GM21528 (cell line): ENCODE measurements at regions not wholly inside any gene's neighbourhood (a gene's known extent, or its start where the extent isn't known, plus 50 kb on each side); places are given as distances from the start of the nearest gene placed in this dataset.
A peak's percentile ranks its signal among the peaks of the same experiment; 100 is the strongest.

Experiments
- ATAC-seq: cut with Tn5 transposase; IDR thresholded peaks from one replicate; pipeline ENCODE4 v1.9.1; 2021; ENCODE audit warnings: mild to moderate bottlenecking, moderate library complexity; ENCODE audit not compliant: unreplicated experiment, low FRiP score

DNA sequence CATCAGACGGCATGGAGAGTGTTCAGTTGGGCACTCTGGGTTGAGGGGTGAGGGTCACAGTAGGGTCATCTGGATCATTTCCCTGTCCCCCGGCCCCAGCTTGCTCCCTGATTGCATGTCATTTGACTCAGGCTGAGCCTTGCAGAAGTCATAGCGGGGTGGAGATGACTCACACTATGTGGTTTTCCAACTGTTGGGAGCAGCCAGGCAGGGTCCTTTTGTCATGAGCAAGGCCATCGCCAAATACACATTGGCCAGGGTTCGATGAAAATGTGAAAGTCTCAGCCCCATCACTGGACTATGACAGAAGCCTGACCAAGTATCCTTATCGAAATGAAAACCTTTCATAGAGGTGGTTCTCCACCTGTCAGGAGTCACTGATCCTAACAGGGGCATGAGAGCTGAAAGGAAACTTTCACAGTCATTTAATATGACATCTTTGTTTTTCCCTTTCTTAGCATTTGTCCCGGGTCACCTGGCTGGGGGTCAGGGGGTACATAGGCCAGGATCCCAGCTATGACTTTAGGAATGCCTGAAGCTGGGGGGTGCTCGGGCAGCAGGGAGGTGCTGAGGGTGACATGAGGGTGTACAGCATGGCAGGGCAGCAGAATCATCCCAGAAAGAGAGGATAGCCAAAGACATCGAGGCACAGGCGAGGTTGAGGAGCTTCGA, 70.2 kb upstream of the CD93 start:
- no peak for ATAC-seq

DNA sequence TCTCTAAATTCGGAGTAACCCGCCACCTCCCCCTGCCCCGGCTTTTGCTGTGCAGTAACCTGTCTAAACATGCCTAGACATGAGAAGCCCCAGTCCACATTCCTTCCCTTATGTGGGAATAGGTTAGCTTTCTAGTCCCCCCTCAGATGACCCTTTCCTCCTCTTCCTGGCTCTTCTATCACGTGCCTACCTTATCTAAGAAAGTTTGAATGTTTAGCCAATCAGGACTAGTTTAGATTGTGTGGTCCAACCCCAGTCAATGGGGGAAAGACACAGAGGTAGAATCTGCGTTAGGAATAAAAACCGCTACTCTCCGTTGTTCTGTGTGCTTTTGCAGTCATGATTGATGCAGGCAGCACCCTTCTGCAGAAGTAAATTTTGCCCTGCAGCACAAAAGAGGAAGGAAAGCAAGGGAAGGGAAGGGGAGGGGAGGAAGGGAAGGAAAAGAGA, 69.0 kb upstream of the CD93 start:
- no peak for ATAC-seq

DNA sequence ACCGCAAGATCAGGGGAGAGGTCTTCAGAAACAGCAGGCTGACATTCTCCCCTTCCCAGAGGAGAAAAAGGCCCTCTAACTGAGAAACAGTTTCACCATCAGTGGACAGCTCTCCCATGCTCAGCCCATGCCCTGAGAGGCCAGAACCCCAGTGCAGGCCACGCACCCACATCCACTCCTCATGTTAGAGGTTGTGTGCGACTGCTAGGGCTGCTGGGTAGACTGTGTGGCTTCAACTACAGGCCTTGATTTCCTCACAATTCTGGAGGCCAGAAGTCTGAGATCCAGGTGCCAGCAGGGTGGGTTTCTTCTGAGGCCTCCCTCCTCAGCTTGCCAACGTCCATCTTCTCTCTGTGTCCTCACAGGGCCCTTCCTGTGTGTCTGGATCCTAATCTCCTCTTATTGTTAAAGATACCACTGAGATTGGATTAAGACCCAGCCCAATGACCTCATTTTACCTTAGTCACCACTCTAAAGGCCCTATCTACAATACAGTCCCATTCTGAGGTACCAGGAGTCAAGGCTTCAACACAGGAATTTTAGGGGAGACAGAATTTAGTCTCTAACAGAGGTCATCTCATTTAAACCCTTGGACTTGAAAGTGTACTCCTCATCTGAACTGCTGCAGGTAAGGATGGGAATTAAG, 67.7 kb upstream of the CD93 start:
- ATAC-seq = no peak

DNA sequence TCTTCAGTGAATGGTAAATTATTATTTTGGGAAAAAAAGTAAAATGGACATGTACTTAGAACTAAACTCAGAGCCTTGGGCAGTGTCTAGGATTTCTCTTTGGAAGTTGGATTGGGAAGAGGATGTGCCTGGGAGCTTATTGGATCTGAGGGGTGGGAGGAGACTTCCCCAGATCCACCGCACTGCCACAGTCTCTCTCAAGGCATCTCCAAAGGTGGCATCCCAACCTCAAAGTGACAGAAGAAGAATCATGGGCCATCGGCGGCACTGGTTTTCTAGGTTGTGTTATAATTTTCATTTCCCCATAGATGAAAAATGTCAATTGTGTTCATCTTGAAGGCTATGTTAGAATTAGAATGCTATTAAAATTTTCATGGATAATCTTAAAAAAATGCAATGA, 66.8 kb upstream of the CD93 start:
- ATAC-seq = no peak

DNA sequence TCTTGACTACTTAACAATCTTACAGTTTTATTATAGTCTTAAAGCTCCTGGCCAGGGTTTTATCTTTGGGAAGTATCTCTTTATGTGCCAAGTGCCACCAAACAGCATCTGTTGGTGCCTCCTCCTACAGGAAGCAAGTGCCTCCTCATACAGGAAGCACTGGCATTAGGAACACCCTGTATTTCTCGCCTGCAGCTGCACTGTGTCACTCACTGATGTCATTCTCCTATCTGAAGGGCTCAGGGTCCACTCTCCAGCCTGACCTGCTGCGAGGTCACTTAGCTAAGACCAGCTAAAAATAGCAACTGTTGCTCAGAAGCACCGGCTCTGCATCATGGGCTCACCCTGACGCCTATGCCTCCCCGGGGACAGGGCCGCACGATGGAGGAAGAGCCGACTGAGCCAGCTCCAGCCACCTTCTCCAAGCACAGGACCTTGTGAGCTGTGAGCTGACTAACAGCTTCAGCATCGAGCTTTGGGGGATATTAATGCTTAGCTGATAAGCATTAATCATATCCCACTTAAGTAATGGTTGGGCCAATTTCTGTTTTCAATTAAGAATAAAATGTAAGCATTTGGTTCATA, 66.3 kb upstream of the CD93 start:
- no peak for ATAC-seq

DNA sequence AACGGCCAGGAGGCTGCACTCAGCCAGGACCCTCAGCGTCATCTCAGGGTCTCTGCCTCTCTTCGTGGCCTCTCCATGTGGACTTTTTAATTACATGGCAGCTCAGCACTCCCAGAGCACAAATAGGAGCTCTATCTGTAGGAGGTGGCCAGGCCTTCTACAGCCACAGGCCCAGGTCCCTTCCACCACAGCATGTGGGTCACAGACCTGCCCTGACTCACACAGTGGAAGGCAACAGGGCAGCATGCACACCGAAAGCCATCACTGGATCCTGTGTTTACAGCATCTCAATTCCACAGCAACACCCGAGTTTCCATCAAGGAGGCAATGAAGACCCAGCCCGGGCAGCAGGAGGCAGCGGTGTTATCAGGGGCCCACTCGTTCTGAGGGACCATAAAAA, 65.8 kb upstream of the CD93 start:
- no peak for ATAC-seq

DNA sequence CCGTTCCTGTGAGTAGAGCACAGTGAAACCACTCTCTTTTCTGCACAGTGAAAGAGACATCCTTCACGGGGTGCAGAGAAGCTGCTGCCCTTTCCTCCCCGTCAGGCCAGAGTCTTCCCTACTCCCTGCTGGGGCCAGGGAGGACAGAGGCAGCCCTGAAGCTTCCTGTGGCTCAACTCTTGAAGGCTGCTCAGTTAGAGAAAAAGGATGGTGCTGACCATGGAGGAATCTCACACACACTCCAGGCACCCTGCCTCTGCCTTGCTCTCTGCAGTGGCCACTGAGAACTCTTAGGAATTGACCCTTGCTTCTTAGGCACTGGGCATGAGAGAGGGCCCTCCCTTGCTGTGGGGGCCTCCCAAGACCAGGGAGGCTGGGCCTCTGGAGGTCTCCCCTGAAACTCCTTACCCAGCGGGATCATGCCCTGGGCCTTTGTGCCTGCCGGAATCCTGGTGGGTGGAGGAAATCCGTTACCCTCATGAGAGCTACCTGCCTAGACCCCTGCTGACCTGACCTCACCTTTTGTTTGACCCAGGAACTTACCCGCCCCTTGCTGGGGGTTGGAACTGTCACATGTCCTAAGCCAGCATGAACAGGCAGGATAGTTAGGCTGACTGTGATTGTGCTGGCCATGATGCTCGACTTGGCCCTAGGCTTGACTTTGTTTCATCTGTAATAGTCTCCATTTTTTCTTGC, 65.0 kb upstream of the CD93 start:
- ATAC-seq = no peak

DNA sequence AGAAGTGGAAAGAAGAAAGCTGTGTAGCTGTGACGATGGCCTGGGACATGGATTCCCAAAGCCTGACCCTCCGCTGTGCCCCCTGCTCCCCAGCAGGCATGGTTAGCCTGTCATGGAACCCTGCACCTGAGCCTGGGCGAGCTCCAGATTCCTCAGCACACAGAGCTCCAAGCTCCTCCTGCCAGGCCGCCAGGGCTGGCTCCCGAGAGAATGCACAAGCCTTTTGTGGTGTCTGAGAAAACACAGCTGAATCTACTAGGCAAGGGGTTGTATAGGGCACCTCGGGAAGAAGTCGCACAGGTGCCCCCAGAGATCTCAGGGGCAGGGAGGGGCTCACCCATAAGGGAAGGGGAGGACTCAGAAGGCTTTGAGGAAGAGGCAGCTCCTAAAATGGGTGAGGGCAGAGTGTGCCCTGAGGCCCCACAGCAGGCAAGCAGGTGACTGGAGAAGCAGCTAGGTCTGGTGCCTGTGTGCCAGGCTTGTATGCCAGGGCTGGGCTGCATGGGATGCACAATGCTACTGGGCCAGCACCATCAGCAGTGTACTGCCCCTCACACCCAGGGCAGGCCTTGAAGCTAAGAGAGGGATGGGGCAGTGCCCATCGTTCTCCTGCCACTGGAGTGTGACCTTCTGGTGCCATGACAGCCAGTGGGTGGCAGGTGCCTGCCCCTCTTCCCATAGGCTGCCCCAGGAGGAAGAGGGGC, 64.3 kb upstream of the CD93 start:
- no peak for ATAC-seq

DNA sequence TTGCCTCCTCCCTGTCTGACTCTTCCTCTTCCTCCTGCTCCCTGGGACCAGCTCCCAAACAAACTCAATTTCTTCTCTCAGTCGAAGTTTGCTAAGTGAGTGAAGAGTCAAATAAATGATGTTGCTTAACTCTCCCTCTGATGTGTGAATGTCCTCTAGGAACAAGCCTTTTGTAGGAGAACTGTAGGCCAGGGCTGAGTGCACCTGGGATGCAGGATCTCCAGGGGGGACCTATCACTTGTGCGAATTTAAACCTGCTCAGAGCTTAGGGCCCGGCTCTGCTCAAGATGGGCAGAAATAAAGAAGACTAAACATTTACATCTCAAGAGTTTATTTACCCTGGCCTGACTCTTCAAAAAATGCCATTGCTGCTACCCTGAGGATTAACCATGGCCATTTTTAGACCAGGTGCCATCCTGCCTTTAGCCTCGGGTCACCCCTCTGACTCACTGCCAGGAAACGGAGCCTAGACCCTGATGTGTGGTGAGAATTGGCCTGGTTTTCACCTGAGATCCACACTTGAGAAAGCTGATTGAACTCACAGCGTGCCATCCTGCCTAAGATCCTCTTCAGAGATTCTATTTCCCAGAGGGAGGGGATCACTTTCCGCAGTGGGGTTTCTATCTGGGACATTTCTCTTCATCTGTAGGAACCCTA, 63.6 kb upstream of the CD93 start:
- no peak for ATAC-seq

DNA sequence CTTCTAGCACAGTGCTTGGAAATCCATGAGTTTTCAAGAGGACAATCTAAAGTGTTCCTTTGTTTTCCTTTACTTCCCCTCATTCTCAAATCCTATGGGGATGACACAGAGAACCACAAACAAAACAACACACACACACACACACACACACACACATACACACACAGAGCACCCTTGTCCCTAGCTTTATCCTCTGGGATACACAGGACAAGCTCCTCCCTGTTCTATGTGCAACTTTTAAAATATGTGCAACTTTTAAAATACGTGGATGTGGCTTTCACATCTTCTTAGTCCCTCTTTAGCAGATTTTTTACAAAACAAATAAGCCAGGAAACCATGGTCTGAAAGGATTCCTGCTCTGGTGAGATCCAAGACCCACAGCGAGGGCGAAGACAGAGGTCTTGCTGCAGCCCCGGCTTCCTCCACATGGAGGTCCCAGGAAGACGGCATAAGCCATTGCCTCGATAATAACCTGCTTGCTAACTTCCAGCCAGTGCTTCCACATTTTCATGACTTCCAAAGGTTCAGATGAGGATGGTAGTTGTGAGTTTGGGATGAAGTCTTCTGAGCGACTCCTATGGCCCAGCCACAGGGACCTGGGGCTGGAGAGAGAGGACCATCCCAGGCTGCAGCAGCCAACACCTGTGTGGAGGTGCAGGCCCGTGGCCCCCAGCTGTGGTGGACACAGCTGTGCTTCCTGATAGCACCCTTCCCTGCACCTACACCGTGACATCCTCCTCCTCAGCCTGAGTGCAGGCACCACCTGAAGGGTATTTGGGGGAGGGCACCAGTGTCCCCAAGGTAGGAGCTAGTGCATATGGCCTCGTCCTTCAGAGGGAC, 62.8 kb upstream of the CD93 start:
- ATAC-seq = no peak

DNA sequence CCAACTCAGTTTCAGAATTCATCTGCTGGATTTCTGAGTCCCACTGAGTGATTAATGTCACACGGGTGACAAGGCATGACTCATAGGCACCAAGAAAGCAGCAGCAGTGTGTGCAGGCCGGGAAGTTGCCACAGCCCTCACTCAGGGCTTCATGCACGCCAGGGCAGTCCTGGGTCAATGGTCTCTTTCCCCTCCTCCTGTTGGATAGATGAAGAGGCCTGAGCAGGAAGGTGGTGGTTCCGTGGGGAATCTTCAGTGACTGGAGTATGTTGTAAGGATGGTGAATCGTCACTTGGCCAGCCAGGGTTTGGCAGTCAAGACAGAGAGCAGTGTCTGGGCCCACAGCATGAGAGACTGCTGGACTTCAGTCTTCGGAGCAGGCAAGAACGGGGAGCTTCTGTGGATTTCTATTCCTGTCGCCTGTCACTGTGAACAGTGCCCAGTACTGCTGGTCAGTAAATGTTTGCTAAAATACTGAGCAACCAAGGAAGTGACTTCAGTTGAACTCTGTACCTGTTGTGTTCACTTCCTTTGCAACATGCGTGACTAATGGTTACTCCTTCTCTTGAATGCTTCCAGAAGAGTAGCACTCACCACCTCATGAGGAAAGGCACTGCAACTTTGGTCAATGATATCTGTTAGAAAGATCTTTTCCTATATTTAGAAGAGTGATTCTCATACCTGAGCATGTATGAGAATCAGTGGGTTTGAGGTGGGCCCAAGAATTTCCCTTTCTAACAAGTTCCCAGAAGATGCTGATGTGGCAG, 62.0 kb upstream of the CD93 start:
- peak; percentile 55 for ATAC-seq

DNA sequence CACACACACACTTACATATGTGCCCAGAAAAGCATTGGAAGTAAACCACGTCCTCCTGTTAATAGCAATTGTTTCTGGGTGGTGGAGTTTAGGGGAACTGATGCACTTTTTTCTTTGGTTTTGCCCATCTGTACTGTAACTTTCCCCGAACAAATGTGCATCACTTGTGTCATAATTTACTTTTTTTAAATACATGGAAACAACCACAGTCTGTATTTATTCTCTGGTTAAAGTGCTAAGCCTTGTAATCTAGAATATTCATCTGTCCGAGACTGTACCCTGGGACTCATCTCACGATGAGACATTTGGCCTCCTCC, 61.5 kb upstream of the CD93 start:
- no peak for ATAC-seq

DNA sequence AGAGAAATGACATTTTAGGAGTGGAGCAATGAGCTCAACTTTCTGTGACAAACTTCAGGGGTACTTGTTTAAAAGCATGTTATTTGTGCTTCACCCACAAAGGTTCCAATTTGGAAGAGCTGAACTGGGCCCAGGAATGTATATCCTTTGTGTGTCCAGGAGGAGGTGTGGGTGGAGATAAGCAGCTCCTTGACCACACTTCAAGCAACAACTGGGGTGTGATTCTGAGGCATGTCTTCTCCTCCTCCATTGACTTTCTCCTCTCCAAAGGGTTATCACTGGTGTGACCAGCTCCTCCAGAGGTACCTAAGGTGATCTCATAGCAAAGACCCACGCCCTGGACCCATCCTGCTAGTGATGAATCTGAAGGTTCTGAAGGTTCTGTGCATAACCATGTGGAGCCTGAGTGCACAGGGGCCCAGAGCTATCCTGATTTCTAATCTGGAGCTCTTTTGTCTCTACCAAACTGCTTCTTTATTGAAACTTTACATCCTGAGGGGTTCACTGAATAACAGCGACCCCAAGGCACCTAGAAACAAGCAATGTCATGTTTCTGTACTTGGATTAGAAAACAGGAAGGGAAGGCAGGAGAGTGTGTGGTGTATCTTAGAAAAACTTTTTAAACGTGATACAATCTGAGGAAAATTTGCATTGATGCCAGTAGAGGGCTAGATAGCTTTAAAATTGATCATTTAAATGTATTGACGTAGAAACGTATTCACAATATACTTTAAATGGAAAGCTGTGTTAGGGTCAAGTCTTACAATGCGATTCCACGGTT, 60.9 kb upstream of the CD93 start:
- ATAC-seq = no peak

DNA sequence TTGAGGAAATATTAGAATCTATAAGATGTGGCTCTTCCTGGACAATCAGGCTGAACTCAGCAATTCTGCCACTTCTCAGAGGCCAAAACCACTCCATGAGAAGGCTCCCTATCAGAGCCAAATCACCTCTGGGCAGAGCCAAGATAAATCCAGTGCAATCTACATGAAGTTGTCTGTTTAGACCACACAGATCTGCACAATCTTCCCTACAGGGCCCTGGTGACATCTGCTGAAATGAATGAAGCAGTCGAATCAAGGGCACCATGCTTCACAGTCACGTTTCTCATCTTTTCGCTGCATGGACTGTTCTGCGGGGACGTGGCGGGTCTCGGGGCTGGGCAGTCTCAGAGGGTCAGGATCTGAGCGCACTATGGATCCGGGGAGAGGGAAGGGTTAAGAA, 60.1 kb upstream of the CD93 start:
- no peak for ATAC-seq

DNA sequence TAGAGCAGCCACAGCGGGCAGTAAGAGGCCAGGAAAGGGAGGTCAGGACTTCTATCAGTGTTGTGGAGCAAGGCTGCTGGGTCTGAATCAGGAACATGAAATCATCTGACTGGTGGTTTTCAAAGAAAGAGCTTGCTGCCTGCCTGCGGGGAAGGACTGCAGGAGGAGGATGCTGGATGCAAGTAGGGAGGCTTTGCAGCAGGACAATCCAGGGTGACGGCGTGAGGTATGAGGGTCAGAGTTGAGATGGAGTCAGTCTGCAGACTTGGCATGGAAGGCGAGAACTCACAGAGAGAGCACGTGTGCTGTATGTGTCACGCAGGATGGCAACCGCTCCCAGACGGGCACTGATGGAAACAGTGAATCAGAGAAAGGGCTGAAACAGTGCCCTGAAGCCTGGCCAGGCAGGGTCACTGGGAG, 59.2 kb upstream of the CD93 start:
- ATAC-seq = no peak

DNA sequence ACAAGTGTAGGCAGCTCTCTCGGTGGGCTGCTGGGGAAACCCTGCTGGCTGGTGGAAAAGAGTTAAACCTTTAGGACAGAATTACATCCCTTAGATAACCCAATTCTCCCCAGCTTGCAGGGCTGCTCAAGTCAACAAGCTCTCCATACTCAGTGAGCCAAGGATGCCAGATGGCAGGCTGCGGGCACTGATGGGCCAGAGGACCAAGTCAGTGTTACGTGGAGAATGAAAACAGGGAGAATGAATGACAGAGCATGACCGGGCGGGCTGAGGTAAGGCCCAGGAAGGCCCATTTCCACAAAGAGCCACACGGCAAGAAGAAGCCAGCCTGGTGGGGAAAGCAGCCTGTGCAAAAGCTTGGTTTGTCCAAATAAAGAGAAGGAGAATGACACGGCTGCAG, 58.7 kb upstream of the CD93 start:
- no peak for ATAC-seq

DNA sequence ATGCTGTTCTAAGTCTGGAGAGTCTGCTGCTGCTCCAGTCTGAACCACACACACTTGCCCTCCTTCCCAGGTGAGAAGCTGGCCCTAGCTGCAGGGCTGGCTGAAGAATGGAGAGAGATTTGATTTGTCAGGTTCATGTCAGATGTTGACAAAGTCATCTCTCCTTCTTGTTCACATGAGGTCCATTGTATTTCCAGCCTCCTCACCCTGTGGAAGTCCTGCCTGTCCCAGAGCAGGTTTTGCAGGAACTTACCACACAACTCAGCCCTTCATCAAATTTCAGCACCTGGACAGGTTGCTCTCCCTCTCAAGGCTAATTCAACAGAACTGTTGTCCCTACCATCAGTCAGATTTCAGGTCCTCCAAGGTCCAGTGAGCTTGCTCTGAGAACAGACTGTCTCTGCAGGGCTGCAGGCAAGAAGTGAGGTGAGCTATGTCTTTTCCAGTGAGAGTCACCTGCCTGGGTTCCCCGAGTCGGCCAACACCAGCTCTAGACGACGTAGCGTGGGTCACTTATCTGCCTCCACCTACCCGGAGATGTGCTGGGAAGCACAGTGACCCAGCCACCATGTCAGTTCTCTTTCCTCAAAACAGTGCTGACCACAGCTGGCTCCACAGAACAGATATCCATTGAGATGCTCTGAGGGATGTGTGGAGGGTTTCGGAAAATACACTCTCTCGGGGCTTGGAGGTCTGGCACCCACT, 58.0 kb upstream of the CD93 start:
- no peak for ATAC-seq

DNA sequence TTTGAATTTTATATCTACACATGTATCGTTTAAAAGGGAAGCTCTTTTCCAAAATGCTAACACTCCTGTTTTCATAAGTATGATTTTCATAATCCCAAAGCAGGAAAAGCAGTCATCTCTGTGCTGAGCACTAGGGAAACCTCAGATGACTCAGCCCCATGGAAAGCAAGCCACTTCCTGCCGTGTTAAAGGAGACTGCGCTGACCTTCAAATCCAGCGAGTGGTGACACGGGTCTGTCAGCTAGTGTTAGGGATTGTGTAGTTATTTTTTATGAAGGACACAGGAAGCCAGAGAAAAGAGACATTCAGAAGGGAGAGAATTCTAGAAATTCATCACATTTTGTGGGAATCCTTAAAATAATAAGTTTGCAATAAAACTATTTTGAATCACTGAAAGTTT, 57.0 kb upstream of the CD93 start:
- no peak for ATAC-seq
